RWPE2 (cell line): ENCODE measurements at regions not wholly inside any gene's neighbourhood (a gene's known extent, or its start where the extent isn't known, plus 50 kb on each side); places are given as distances from the start of the nearest gene placed in this dataset.

Experiments
- ATAC-seq: fragments of 200-7000 bp; cut with Tn5 transposase; 3 replicates; pipeline ENCODE4 v1.9.1; 2021; ENCODE audit warnings: low read depth
- DNase-seq: peaks from one replicate; pipeline ENCODE4 v3.0.0-alpha.2; 2020; ENCODE audit warnings: low spot score
- H3K27ac ChIP-seq: fragments of 450-650 bp; 2 replicates; pipeline ENCODE4 v1.5.1; 2017; ENCODE audit warnings: mild to moderate bottlenecking; ENCODE audit not compliant: poor library complexity, severe bottlenecking
- H3K27me3 ChIP-seq: fragments of 250-450 bp; sonication (Bioruptor Pico); 2 replicates; pipeline ENCODE4 v1.5.1; 2021; ENCODE audit warnings: mild to moderate bottlenecking, moderate library complexity; ENCODE audit not compliant: insufficient read depth, poor library complexity, severe bottlenecking
- H3K36me3 ChIP-seq: fragments of 250-450 bp; sonication (Bioruptor Pico); 2 replicates; pipeline ENCODE4 v1.5.1; 2020; ENCODE audit warnings: low read depth, mild to moderate bottlenecking, moderate library complexity
- H3K4me1 ChIP-seq: fragments of 250-450 bp; sonication (Bioruptor Pico); 2 replicates; pipeline ENCODE4 v1.5.1; 2021; ENCODE audit warnings: mild to moderate bottlenecking, moderate library complexity; ENCODE audit not compliant: insufficient read depth, poor library complexity, severe bottlenecking
- H3K4me3 ChIP-seq: fragments of 250-450 bp; sonication (Bioruptor Pico); 2 replicates; pipeline ENCODE4 v1.5.1; 2021; ENCODE audit warnings: mild to moderate bottlenecking, moderate library complexity; ENCODE audit not compliant: severe bottlenecking
- H3K9me3 ChIP-seq: fragments of 250-450 bp; sonication (Bioruptor Pico); 2 replicates; pipeline ENCODE4 v1.5.1; 2021; ENCODE audit warnings: mild to moderate bottlenecking, moderate library complexity; ENCODE audit not compliant: severe bottlenecking
- TF ChIP-seq, protein P1 (sequence below): fragments of 450-650 bp; IDR thresholded peaks from one replicate; pipeline ENCODE4 v1.5.1; 2017; ENCODE audit warnings: mild to moderate bottlenecking, moderate library complexity; ENCODE audit not compliant: poor library complexity, severe bottlenecking

DNA sequence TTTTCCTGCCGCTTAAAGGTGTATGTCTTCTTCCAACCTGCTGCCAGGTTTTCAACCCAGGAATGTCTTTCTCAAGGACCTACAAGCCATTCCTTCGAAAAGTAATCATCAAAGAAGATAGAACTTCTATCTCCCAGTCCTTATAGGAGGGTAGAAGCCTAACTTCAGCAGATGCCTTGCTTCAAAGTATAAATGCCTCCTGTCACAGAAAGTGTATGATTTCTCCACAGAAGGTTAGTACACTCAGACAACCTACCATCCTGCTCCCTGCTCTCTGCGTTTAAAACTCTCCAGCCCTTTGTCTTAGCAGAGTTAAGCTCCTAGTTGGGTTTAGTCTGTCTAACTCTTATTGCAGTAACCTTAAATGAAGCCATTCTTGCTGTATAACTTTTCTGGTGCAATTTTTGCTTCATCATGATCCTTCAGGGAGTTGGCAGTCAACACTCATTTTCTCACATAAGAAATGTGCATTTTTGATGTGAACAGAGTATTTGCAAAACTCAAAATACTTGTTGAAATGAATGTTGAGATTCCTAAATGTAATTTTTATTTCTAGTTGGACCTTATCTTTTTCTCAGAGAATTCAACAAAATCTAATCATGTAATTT is 737.5 kb downstream of the LIG4 start:
- no peaks in the 10 kb centered on the region for H3K9me3 ChIP-seq
- no peaks in the 10 kb centered on the region for H3K4me1 ChIP-seq
- ATAC-seq (no peak), DNase-seq (no peak)
- H3K27ac ChIP-seq = no peak overlapping the region
- H3K4me3 ChIP-seq = no peak overlapping the region
- TF ChIP-seq, protein P1, sequence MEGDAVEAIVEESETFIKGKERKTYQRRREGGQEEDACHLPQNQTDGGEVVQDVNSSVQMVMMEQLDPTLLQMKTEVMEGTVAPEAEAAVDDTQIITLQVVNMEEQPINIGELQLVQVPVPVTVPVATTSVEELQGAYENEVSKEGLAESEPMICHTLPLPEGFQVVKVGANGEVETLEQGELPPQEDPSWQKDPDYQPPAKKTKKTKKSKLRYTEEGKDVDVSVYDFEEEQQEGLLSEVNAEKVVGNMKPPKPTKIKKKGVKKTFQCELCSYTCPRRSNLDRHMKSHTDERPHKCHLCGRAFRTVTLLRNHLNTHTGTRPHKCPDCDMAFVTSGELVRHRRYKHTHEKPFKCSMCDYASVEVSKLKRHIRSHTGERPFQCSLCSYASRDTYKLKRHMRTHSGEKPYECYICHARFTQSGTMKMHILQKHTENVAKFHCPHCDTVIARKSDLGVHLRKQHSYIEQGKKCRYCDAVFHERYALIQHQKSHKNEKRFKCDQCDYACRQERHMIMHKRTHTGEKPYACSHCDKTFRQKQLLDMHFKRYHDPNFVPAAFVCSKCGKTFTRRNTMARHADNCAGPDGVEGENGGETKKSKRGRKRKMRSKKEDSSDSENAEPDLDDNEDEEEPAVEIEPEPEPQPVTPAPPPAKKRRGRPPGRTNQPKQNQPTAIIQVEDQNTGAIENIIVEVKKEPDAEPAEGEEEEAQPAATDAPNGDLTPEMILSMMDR = no peak
- no peaks in the 10 kb centered on the region for H3K36me3 ChIP-seq
- H3K27me3 ChIP-seq = no peaks in the 10 kb centered on the region

DNA sequence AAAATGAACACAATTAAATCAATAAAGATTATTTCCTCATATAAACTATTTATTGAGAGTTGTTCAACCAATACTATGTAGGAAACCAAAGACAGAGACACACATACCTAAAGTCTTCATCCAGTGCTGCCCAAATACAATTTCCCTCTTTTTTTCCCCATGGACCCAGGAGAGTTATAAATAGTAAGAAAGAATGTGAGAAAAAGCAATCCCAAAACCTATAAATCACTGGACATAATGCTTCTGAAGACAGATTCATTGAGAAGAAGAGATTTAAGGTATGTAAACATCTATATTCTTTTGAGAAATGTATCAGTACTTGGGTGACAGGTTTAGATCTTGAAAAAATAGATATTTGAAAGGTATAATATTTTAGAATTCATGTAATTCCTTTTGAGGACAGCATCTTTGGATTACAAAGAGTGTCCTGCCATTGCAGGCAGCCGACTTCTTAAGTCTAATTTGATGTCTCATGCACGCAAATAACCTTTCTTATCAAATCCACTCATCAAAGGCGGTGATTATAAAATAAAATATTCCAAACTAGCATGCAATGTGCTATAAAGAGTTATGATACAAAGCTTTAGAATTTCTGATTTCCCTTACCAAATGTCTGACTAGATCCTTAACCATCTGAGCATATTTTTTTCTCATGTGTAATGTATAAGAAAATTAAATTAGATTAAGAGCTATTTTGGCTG is 739.4 kb downstream of the LIG4 start:
- no peak for DNase-seq
- H3K4me1 ChIP-seq = no peaks in the 10 kb centered on the region
- TF ChIP-seq, protein P1 = no peak
- H3K4me3 ChIP-seq = no peak overlapping the region
- no peak for ATAC-seq
- H3K27me3 ChIP-seq = no peaks in the 10 kb centered on the region
- no peak overlapping the region for H3K27ac ChIP-seq
- no peaks in the 10 kb centered on the region for H3K9me3 ChIP-seq
- no peaks in the 10 kb centered on the region for H3K36me3 ChIP-seq

DNA sequence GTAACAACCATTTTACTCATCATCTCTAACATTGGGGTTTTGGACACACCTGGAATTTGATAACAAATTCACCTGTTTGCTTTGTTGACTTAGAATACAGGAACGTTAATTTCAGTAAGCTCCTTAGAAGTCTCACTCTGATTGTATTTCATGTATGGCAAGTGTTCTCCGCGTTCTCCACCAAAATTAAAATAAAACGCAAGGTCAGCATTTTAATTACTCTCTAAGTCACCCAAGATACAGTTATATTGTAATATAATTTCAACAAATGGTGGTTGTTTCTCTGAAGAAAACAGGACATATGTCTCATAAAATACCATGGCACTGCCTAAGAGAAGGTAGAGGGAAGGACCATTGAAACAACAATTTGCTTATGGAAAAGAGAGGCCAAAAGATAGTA is 742.1 kb downstream of the LIG4 start:
- DNase-seq = no peak
- no peak for ATAC-seq
- H3K36me3 ChIP-seq = no peaks in the 10 kb centered on the region

DNA sequence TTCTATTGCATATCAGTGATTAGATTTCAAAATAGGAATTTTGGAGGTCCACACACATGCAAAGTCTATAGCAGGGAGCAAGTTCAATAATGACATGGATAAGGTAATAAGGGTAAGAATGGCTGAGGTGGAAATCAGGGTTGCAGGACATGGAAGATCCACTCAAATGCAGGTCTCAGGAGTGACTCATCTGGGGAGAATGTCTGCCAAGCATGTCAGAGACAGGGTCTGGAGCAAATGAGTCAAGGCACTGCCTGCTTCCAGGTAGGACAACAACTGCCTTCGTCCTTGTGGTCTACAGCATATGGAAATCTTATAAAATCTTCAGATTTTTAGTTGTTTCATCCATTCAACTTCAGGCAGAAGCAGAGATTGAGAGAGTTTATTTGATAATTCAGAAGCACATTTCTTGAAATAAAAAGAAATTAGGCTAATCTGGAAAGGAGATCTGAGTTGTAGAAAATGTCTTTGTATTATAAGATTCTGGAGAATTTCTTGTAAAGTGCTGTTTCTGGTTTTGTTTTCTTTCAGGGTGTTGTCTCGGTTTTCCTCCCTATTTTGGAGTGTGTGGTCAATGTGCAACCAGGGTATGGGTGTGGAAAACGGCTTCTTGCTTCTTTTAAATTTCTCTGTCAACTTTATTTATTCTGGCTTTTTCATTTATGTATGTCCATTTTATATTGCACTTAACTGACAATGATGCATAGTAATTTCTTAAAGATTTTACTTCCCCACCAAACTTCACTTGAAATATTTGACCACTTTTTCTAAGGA is 748.8 kb downstream of the LIG4 start:
- Histone ChIP-seq H3K4me3 (no peak overlapping the region), H3K27ac (no peak overlapping the region), H3K36me3 (no peaks in the 10 kb centered on the region), H3K9me3 (no peaks in the 10 kb centered on the region), H3K4me1 (no peaks in the 10 kb centered on the region), H3K27me3 (no peaks in the 10 kb centered on the region)
- DNase-seq (no peak), ATAC-seq (peak; percentile 80; the same call in 2 of the 3 replicates)
- TF ChIP-seq, protein P1 = no peak

More for the DNA sequence above, 742.1 kb downstream of the LIG4 start:
- H3K27me3 ChIP-seq = no peaks in the 10 kb centered on the region
- no peak overlapping the region for H3K4me3 ChIP-seq
- TF ChIP-seq, protein P1 = no peak
- H3K9me3 ChIP-seq = no peaks in the 10 kb centered on the region
- no peak overlapping the region for H3K27ac ChIP-seq
- no peaks in the 10 kb centered on the region for H3K4me1 ChIP-seq
